GM19395 (cell line): ENCODE measurements at regions not wholly inside any gene's neighbourhood (a gene's known extent, or its start where the extent isn't known, plus 50 kb on each side); places are given as distances from the start of the nearest gene placed in this dataset.

ENCODE experiments used
- ATAC-seq: cut with Tn5 transposase; IDR thresholded peaks from one replicate; pipeline ENCODE4 v1.9.1; 2021; ENCODE audit warnings: mild to moderate bottlenecking, moderate library complexity; ENCODE audit not compliant: unreplicated experiment

GRCh38 chr20:23207826-23208540, 121.9 kb upstream of the CD93 start:
- ATAC-seq = no peak

- ATAC-seq = no peak
Observed at GRCh38 chr20:23206995-23207394, 120.9 kb upstream of the CD93 start.

GRCh38 chr20:23206061-23206460, 119.9 kb upstream of the CD93 start:
- ATAC-seq = no peak

- ATAC-seq = no peak
Observed at GRCh38 chr20:23205611-23206041, 119.5 kb upstream of the CD93 start.

- ATAC-seq = no peak
Observed at GRCh38 chr20:23205211-23205610, 119.1 kb upstream of the CD93 start.

GRCh38 chr20:23203951-23204730, 118.0 kb upstream of the CD93 start:
- ATAC-seq = no peak

- no peak for ATAC-seq
Observed at GRCh38 chr20:23203310-23203709, 117.2 kb upstream of the CD93 start.

GRCh38 chr20:23201658-23202057, 115.5 kb upstream of the CD93 start:
- no peak for ATAC-seq

GRCh38 chr20:23200914-23201313, 114.8 kb upstream of the CD93 start:
- ATAC-seq = no peak

- no peak for ATAC-seq
Observed at GRCh38 chr20:23200413-23200812, 114.3 kb upstream of the CD93 start.

- ATAC-seq = no peak
Observed at GRCh38 chr20:23199356-23199755, 113.2 kb upstream of the CD93 start.

- no peak for ATAC-seq
Observed at GRCh38 chr20:23198815-23199214, 112.7 kb upstream of the CD93 start.

- ATAC-seq = no peak
Observed at GRCh38 chr20:23197836-23198235, 111.7 kb upstream of the CD93 start.

- no peak for ATAC-seq
Observed at GRCh38 chr20:23195636-23196035, 109.5 kb upstream of the CD93 start.

GRCh38 chr20:23193801-23194384, 107.8 kb upstream of the CD93 start:
- no peak for ATAC-seq

- ATAC-seq = no peak
Observed at GRCh38 chr20:23192469-23192868, 106.3 kb upstream of the CD93 start.

- no peak for ATAC-seq
Observed at GRCh38 chr20:23190557-23190956, 104.4 kb upstream of the CD93 start.

GRCh38 chr20:23189854-23190253, 103.7 kb upstream of the CD93 start:
- ATAC-seq = no peak

- ATAC-seq = no peak
Observed at GRCh38 chr20:23189341-23189740, 103.2 kb upstream of the CD93 start.

- no peak for ATAC-seq
Observed at GRCh38 chr20:23188377-23189169, 102.4 kb upstream of the CD93 start.

GRCh38 chr20:23187751-23188150, 101.6 kb upstream of the CD93 start:
- no peak for ATAC-seq
